MCF 10A (cell line): ENCODE measurements at regions not wholly inside any gene's neighbourhood (a gene's known extent, or its start where the extent isn't known, plus 50 kb on each side); places are given as distances from the start of the nearest gene placed in this dataset.

Experiments used
- BruUV-seq: library from RNA; stranded (reverse); fragments of 400-500 nt; replicated peaks from 2 replicates; lab custom pipeline; 2021; lab: Mats Ljungman, UMichigan
- CTCF ChIA-PET: fragments of 300-600 bp; sonication (Branson Sonifier 250); formaldehyde crosslinking; extraction: SDS; loops from one replicate; lab custom pipeline; 2021; ENCODE audit warnings: antibody characterized with exemption, inconsistent platforms; lab: Yijun Ruan, JAX
- POLR2A ChIA-PET: fragments of 300-600, 350-650 bp; sonication (Branson Sonifier 250); formaldehyde crosslinking; extraction: SDS; loops from one replicate; lab custom pipeline; 2020; ENCODE audit warnings: antibody characterized with exemption, inconsistent platforms; lab: Yijun Ruan, JAX
- DNase-seq: peaks from one replicate; pipeline ENCODE4 v3.0.0-alpha.2; 2018; ENCODE audit not compliant: unreplicated experiment
- H3K27ac Mint-ChIP-seq: one replicate; pipeline ENCODE4 v1.8.0; 2022; ENCODE audit warnings: mild to moderate bottlenecking, low read depth, mixed read lengths; ENCODE audit not compliant: unreplicated experiment
- H3K27me3 Mint-ChIP-seq: one replicate; pipeline ENCODE4 v1.8.0; 2022; ENCODE audit warnings: mixed read lengths; ENCODE audit not compliant: insufficient read depth, unreplicated experiment
- H3K36me3 Mint-ChIP-seq: one replicate; pipeline ENCODE4 v1.8.0; 2022; ENCODE audit warnings: mild to moderate bottlenecking, moderate library complexity, mixed read lengths; ENCODE audit not compliant: insufficient read depth, unreplicated experiment
- H3K4me1 Mint-ChIP-seq: one replicate; pipeline ENCODE4 v1.8.0; 2022; ENCODE audit warnings: mixed read lengths; ENCODE audit not compliant: insufficient read depth, unreplicated experiment
- H3K4me3 Mint-ChIP-seq: one replicate; pipeline ENCODE4 v1.8.0; 2022; ENCODE audit warnings: mild to moderate bottlenecking, moderate library complexity, mixed read lengths; ENCODE audit not compliant: unreplicated experiment
- H3K9me3 Mint-ChIP-seq: one replicate; pipeline ENCODE4 v1.8.0; 2022; ENCODE audit warnings: mixed read lengths; ENCODE audit not compliant: unreplicated experiment
- CTCF ChIP-seq: fragments of 200-600 bp; IDR thresholded peaks from one replicate; pipeline ENCODE4 v1.8.0; 2022; ENCODE audit warnings: antibody characterized with exemption, mild to moderate bottlenecking; ENCODE audit not compliant: unreplicated experiment
- intact Hi-C: fragments of 100-400 bp; cut with micrococcal nuclease; formaldehyde crosslinking; loops from 2 replicates; pipeline ENCODE4 v1.14.1; 2022

- Mint-ChIP-seq H3K36me3 (no peaks in the 10 kb centered on the region), H3K4me1 (peaks cover 6% of the 10 kb centered on the region), H3K4me3 (peak overlapping the region; percentile 33), H3K27me3 (peaks cover 23% of the 10 kb centered on the region), H3K9me3 (no peaks in the 10 kb centered on the region), H3K27ac (no peak overlapping the region)
- POLR2A ChIA-PET: interaction anchor here (0.6 kb wide), 1 partner anchor 1035 kb away, joined by 4 read pairs; no protein-coding TSS in a partner anchor
- no TSS peak for BruUV-seq
- no peak for TF ChIP-seq CTCF
- DNase-seq: no peak
- intact Hi-C loops: no loop called here
- CTCF ChIA-PET: no interaction called here
Observed at GRCh38 chr7:96836456-96836855, 126.8 kb upstream of the SEM1 start.

- ChIA-PET POLR2A (no interaction called here), CTCF (no interaction called here)
- intact Hi-C loops: no loop called here
- TF ChIP-seq CTCF: no peak
- no peak overlapping the region for H3K27ac Mint-ChIP-seq
- H3K9me3 Mint-ChIP-seq: no peaks in the 10 kb centered on the region
- peaks cover 25% of the 10 kb centered on the region for H3K27me3 Mint-ChIP-seq
- H3K4me1 Mint-ChIP-seq: peaks cover 6% of the 10 kb centered on the region
- no peak for DNase-seq
- no TSS peak for BruUV-seq
- H3K36me3 Mint-ChIP-seq: no peaks in the 10 kb centered on the region
- no peak overlapping the region for H3K4me3 Mint-ChIP-seq
Observed at GRCh38 chr7:96837593-96837992, 127.9 kb upstream of the SEM1 start.

- POLR2A ChIA-PET: no interaction called here
- no TSS peak for BruUV-seq
- no peak overlapping the region for H3K27ac Mint-ChIP-seq
Observed at GRCh38 chr7:96838481-96838880, 128.8 kb upstream of the SEM1 start.

DNA sequence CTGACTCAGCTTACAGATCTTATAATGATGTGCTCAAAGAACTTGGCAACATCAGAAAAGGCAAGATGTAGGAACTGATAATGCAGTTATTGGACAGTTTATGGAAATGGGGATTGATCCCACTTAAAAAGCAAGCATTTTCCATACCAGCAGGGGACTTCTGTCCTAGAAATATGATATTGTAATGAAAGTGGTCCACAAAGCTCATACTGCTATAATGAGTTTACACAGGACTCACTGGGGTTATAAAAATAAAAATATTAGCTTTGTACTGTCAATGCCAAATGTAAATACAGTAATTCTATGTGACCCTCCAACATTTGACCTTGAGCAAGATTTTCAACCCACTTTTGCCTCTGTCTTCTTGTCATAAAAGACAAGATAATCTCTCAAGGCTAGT, 145.5 kb upstream of the SEM1 start:
- POLR2A ChIA-PET: no interaction called here

More at GRCh38 chr7:96838481-96838880, 128.8 kb upstream of the SEM1 start:
- H3K4me1 Mint-ChIP-seq: peaks cover 6% of the 10 kb centered on the region
- peaks cover 34% of the 10 kb centered on the region for H3K27me3 Mint-ChIP-seq
- TF ChIP-seq CTCF: no peak
- H3K9me3 Mint-ChIP-seq: no peaks in the 10 kb centered on the region
- H3K36me3 Mint-ChIP-seq: no peaks in the 10 kb centered on the region
- CTCF ChIA-PET: interaction anchor here (1.2 kb wide), 1 partner anchor 763 kb away, joined by 3 read pairs; no protein-coding TSS in a partner anchor
- no peak overlapping the region for H3K4me3 Mint-ChIP-seq
- no peak for DNase-seq
- intact Hi-C loops: no loop called here

More for the DNA sequence above, 145.5 kb upstream of the SEM1 start:
- Mint-ChIP-seq H3K27ac (no peak overlapping the region), H3K36me3 (no peaks in the 10 kb centered on the region), H3K27me3 (peaks cover 29% of the 10 kb centered on the region), H3K9me3 (no peaks in the 10 kb centered on the region), H3K4me1 (no peaks in the 10 kb centered on the region), H3K4me3 (no peak overlapping the region)
- no TSS peak for BruUV-seq
- CTCF ChIA-PET: interaction anchor here (0.7 kb wide), 1 partner anchor 80 kb away, joined by 3 read pairs; no protein-coding TSS in a partner anchor
- TF ChIP-seq CTCF: no peak
- intact Hi-C loops: no loop called here
- no peak for DNase-seq
